Activated naive CD4-positive, alpha-beta T cell treated with anti-CD3 and anti-CD28 coated beads, Interleukin-2, amount 50 U/mL, for 24 hours (primary cell): ENCODE measurements at regions not wholly inside any gene's neighbourhood (a gene's known extent, or its start where the extent isn't known, plus 50 kb on each side); places are given as distances from the start of the nearest gene placed in this dataset.

ENCODE experiments used
- H3K27ac Mint-ChIP-seq: one replicate; pipeline ENCODE4 v1.8.0; 2021; ENCODE audit warnings: mild to moderate bottlenecking, mixed read lengths
- H3K27me3 Mint-ChIP-seq: one replicate; pipeline ENCODE4 v1.8.0; 2021; ENCODE audit warnings: mixed read lengths
- H3K36me3 Mint-ChIP-seq: one replicate; pipeline ENCODE4 v1.8.0; 2021; ENCODE audit warnings: mixed read lengths
- H3K4me1 Mint-ChIP-seq: one replicate; pipeline ENCODE4 v1.8.0; 2021; ENCODE audit warnings: mixed read lengths
- H3K4me3 Mint-ChIP-seq: one replicate; pipeline ENCODE4 v1.8.0; 2021; ENCODE audit warnings: mild to moderate bottlenecking, mixed read lengths
- H3K9me3 Mint-ChIP-seq: one replicate; pipeline ENCODE4 v1.8.0; 2021; ENCODE audit warnings: mixed read lengths

DNA sequence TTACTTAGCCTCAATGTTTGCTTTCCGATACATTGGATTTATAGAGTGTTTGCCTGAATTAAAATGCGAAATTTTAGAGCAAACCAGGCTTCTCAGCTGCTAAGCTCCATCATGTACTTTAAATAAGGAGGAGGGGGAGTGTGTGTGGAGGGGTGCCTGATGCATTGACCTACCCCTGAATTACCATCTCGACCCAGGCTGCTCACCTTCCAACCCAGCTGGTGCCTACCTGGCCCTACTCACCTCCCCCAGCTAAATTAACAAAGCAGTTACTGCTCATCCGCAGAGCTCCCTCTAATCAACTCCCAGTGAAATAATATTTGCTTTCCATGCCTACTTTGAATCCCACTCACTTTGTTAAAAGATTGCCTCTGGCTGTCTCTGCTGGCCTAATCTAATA is 544.5 kb downstream of the MAFB start:
- no peaks in the 10 kb centered on the region for H3K27me3 Mint-ChIP-seq
- no peaks in the 10 kb centered on the region for H3K36me3 Mint-ChIP-seq
- no peak overlapping the region for H3K4me3 Mint-ChIP-seq
- no peaks in the 10 kb centered on the region for H3K4me1 Mint-ChIP-seq
- H3K9me3 Mint-ChIP-seq, result peaks cover 7% of the 10 kb centered on the region
- H3K27ac Mint-ChIP-seq, result no peak overlapping the region

DNA sequence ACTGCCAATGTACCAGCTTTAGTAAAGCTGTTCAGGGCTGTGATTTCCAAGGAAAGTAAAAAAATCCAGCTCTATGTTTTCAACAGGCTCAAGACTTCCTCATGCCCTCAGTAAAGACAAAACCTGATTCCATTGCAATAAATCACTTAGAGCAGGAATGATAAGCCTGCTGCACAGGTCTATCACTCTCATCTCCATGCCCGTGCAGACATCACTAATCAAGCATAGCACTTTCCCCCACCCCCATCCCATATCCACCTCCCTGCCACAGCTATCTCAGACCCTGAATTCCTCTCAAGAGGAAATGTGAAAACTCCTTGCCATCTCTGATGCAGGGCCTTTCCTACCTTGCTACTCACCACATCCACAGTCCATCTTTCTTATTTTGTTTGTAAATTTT is 554.9 kb downstream of the MAFB start:
- Mint-ChIP-seq H3K9me3 (peaks cover 5% of the 10 kb centered on the region), H3K4me1 (no peaks in the 10 kb centered on the region), H3K36me3 (no peaks in the 10 kb centered on the region), H3K4me3 (no peak overlapping the region), H3K27ac (no peak overlapping the region), H3K27me3 (peaks cover 5% of the 10 kb centered on the region)

DNA sequence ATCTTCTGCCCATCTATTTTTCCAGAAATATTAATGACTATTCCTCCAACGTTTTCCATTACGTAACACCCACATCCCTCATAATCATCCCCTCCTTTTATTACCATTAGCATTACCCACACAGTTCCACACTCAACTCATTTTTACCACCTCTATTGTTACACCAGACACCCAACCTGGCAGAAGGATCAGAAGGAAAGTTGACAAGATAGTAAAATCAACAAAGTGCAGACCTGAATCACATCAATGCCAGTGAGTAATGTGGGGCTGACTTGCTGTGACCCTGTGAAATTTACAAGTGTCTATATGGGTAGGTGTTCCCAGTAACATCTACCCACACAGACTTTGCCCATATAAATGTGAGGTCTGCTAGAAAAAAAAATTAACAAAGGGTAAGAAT is 568.2 kb downstream of the MAFB start:
- H3K4me1 Mint-ChIP-seq, result no peaks in the 10 kb centered on the region
- peaks cover 4% of the 10 kb centered on the region for H3K9me3 Mint-ChIP-seq
- peaks cover 1% of the 10 kb centered on the region for H3K27me3 Mint-ChIP-seq
- H3K27ac Mint-ChIP-seq, result no peak overlapping the region
- H3K4me3 Mint-ChIP-seq, result no peak overlapping the region
- H3K36me3 Mint-ChIP-seq, result no peaks in the 10 kb centered on the region

DNA sequence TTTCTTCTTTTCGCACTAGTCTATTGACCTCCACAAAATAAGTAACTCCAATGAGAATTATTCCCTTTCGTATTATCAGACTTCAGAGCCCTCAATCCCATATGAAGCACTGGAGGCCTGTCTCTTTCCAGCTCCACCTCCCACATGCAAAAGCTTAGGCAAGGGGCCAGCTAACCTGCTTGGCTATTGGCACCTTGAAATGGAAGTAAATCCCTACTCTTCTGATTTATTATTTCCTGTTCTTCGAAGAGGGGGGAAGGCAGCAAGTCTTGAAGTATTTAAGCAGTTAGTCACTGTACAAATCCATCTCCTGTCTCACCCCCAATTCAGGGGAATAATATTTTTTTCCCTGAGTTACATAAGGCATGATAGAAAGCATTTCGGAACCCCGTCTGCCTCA is 577.8 kb downstream of the MAFB start:
- Mint-ChIP-seq H3K4me1 (no peaks in the 10 kb centered on the region), H3K36me3 (no peaks in the 10 kb centered on the region), H3K4me3 (no peak overlapping the region), H3K27me3 (peaks cover 1% of the 10 kb centered on the region), H3K9me3 (no peaks in the 10 kb centered on the region), H3K27ac (no peak overlapping the region)

DNA sequence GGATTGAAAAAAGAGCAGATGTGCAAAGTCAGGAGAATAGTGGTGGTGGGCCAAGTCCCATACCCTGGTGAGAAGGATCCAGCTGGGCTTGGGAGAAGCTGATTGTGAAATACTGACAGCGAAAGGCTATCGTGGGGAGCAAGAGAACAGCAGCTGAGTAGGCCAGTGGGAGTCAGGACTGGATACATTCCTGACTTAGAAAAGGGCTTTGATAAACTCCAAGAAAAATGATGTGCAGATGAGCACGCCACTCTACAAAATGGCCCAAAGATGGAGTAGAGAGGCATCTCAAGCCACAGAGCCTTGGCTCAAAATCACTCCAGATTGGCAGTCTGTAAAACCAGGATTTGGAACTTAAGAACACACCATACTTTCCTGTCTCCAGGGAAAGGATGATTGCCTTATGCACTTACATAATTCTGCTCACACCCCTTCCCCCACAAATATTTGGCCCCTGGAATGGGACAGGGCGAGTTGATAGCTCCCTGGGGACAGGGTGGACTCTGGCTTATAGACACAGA is 578.7 kb downstream of the MAFB start:
- Mint-ChIP-seq H3K4me3 (no peak overlapping the region), H3K27ac (no peak overlapping the region), H3K27me3 (peaks cover 2% of the 10 kb centered on the region), H3K36me3 (no peaks in the 10 kb centered on the region), H3K9me3 (no peaks in the 10 kb centered on the region), H3K4me1 (no peaks in the 10 kb centered on the region)

DNA sequence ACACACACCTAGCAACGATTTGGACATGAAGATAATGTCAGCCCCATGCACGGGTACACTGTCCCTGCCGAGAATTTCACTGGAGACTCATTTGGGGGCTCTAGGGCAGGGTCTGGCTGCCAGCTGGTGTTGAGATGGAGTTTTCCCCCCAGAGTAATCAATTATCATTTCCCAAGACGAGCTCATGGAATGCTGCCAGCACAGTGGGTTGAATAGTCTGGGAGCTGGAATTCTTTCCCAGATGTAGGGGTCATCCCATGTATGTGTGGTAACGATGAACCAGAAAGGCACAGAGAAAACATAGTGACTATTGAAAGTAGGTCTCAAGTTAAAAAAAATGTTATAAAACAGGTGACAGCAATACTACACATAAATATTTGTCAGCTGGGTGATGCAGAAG is 579.9 kb downstream of the MAFB start:
- no peaks in the 10 kb centered on the region for H3K9me3 Mint-ChIP-seq
- no peaks in the 10 kb centered on the region for H3K4me1 Mint-ChIP-seq
- no peak overlapping the region for H3K27ac Mint-ChIP-seq
- no peaks in the 10 kb centered on the region for H3K36me3 Mint-ChIP-seq
- peaks cover 3% of the 10 kb centered on the region for H3K27me3 Mint-ChIP-seq
- no peak overlapping the region for H3K4me3 Mint-ChIP-seq

DNA sequence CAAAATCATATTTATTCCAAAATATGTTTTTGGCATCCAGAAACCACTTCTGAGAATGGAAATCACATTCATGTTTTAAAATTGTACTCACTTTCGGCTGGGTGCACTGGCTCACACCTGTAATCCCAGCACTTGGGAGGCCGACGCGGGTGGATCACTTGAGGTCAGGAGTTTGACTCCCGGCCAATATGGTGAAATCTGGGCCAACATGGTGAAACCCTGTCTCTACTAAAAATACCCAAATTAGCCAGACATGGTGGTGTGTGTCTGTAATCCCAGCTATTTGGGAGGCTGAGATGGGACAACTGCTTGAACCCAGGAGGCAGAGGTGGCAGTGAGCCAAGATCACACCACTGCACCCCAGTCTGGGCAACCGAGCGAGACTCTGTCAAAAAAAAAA is 580.7 kb downstream of the MAFB start:
- Mint-ChIP-seq H3K4me3 (no peak overlapping the region), H3K27me3 (peaks cover 3% of the 10 kb centered on the region), H3K9me3 (no peaks in the 10 kb centered on the region), H3K36me3 (no peaks in the 10 kb centered on the region), H3K27ac (no peak overlapping the region), H3K4me1 (no peaks in the 10 kb centered on the region)

DNA sequence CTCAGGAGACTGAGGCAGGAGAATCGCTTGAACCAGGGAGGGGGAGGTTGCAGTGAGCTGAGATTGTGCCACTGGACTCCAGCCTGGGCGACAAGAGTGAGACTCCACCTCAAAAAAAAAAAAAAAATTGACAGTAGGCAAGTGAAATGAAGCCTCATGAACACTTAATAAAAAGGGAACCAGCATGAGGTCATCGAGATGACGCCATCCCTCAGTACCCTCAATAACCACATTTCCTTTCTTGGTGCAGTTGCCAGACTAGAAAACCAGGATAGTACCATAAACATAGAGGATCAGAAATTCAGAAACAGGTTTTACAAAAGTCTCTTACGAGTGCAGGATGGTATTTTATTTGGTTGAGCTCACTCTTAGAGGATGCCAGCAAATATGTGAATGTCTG is 584.1 kb downstream of the MAFB start:
- H3K36me3 Mint-ChIP-seq, result no peaks in the 10 kb centered on the region
- H3K4me1 Mint-ChIP-seq, result no peaks in the 10 kb centered on the region
- no peaks in the 10 kb centered on the region for H3K9me3 Mint-ChIP-seq
- no peak overlapping the region for H3K27ac Mint-ChIP-seq
- peaks cover 3% of the 10 kb centered on the region for H3K27me3 Mint-ChIP-seq
- no peak overlapping the region for H3K4me3 Mint-ChIP-seq

DNA sequence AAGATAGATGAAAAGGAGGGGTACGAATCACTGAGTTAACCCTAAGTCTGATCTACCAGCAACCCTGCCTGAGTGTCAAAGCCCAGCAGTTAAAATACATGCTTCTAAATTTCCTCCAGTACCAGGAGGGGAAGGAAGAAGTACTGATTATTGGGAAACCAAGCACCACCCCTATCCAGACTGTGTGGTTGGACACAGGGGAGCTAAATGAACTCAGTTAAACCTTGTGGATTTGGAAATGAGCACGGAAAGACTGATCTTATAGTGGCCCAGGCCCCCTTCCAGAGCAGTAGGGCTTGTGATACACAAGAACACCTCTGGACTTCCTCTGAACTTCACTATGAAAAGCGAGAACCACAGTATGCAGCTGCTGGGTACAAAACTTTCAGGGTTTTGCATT is 585.6 kb downstream of the MAFB start:
- Mint-ChIP-seq H3K27ac (no peak overlapping the region), H3K27me3 (peaks cover 3% of the 10 kb centered on the region), H3K4me3 (no peak overlapping the region), H3K36me3 (no peaks in the 10 kb centered on the region), H3K4me1 (no peaks in the 10 kb centered on the region), H3K9me3 (no peaks in the 10 kb centered on the region)

DNA sequence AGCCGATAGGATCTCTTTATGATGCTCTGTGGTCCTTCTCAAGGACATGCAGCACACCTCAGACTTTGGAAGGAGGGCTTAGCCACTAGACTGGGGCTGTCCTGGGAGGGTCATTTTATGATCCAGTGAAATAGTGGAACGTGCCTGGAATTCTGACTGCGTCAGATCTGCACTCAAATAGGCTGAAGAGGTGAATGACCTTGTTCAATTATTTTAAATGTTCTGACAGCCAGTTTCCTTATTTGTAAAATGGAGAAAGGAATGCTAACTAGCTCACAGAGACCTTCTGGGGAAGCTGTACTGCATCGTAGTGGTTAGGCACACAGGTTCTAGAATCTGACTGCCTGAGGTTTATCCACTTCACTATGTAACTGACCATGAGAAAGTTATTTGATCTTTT is 587.5 kb downstream of the MAFB start:
- no peaks in the 10 kb centered on the region for H3K36me3 Mint-ChIP-seq
- H3K9me3 Mint-ChIP-seq, result no peaks in the 10 kb centered on the region
- no peaks in the 10 kb centered on the region for H3K4me1 Mint-ChIP-seq
- H3K27ac Mint-ChIP-seq, result no peak overlapping the region
- H3K27me3 Mint-ChIP-seq, result peaks cover 3% of the 10 kb centered on the region
- H3K4me3 Mint-ChIP-seq, result no peak overlapping the region

DNA sequence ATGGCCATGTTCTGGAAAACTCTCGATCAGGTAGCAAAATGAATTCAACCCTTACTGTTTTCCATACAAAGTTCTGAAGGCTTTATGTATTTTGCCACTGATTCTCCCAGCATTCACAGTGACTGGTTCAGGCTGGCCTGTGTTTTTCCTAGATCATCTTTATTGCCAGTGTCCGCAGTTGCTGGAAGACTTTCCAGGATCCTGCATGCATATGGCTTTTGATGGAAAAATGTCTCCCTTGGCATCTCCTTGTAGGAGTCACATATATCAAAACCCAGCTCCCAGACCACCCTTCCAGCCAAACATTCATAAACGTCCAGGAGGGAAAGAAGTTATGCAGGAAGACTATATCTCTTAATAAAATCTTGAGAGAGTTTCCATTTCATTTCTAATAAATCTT is 588.8 kb downstream of the MAFB start:
- Mint-ChIP-seq H3K27me3 (peaks cover 2% of the 10 kb centered on the region), H3K4me1 (no peaks in the 10 kb centered on the region), H3K36me3 (no peaks in the 10 kb centered on the region), H3K9me3 (no peaks in the 10 kb centered on the region), H3K4me3 (no peak overlapping the region), H3K27ac (no peak overlapping the region)

DNA sequence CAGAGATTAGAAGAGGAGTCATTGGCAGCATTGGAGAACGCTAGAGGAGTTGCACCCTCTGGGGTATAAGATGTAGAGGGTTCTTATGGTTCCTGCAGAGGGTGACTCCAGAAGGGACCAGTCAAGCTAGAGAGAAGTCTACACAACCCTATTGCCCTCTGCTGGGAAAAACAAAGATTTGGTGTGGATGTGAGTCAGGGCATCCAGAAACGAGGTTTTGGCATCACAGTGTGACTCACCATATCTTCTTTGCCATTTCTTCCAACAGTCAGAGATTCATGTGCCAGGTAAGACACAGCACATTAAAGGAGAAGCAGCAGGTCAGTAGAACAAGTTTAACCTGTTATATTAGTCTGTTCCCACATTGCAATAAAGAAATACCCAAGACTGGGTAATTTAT is 598.8 kb downstream of the MAFB start:
- no peaks in the 10 kb centered on the region for H3K27me3 Mint-ChIP-seq
- H3K36me3 Mint-ChIP-seq, result no peaks in the 10 kb centered on the region
- H3K4me3 Mint-ChIP-seq, result no peak overlapping the region
- no peaks in the 10 kb centered on the region for H3K9me3 Mint-ChIP-seq
- no peaks in the 10 kb centered on the region for H3K4me1 Mint-ChIP-seq
- no peak overlapping the region for H3K27ac Mint-ChIP-seq

DNA sequence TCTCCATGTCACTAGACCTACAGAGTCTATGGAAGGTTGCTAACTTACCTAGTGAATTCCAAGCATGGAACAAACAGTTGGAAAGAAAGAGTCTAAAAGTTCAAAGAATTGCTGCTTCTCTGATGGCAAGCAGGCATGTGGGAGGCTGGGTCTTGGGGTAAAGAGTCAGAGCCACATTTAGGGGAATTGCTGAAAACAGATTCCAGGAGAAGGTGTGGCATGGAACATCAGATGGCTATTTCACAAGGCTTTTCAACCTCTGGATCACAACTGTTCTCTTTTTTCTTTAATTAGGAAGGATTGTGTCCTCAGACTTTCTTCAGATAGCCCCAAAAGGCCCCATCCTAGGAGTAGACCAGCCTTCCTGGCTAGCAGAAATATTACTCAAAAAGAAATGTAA is 601.5 kb downstream of the MAFB start:
- Mint-ChIP-seq H3K27me3 (peaks cover under 1% of the 10 kb centered on the region), H3K27ac (no peak overlapping the region)

DNA sequence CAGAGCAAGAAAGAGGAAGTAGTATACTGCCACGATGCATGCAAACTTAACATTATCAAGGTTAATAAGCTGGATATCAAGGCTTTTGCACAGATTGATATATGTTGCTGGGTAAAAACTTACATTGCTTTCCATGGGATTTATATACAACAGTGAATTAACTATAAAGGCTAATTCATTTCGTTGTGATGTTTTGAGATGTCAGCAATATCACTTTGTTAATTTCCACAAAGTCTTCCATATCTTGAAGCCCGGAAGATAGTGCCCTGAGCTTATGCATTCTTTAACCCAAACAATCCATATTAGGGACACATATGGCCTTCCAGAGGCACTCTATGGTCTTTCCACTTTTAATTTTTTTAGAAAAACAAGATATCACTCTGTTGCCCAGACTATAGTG is 603.5 kb downstream of the MAFB start:
- Mint-ChIP-seq H3K4me1 (no peaks in the 10 kb centered on the region), H3K36me3 (no peaks in the 10 kb centered on the region), H3K4me3 (no peak overlapping the region)

More for the DNA sequence above, 601.5 kb downstream of the MAFB start:
- H3K9me3 Mint-ChIP-seq, result no peaks in the 10 kb centered on the region
- no peaks in the 10 kb centered on the region for H3K4me1 Mint-ChIP-seq
- no peak overlapping the region for H3K4me3 Mint-ChIP-seq
- no peaks in the 10 kb centered on the region for H3K36me3 Mint-ChIP-seq

DNA sequence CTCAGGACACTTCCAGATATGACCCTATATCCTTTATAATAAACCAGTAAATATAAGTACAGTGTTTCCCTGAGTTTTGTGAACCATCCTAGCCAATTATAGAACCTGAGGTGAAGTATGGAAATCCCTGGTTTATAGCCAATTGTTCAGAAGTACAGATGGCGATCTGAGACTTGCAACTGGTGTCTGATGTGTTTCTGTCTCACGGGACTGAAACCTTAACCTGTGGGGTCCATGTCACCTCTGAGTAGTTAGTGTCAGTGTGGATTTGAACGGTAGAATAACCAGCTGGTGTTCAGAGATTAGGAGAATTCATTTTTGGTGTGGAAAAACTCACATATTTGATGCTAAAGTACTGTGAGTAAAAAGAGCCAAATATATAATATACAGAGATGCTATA is 606.6 kb downstream of the MAFB start:
- Mint-ChIP-seq H3K9me3 (no peaks in the 10 kb centered on the region), H3K4me1 (no peaks in the 10 kb centered on the region)

More for the DNA sequence above, 603.5 kb downstream of the MAFB start:
- Mint-ChIP-seq H3K27ac (no peak overlapping the region), H3K9me3 (no peaks in the 10 kb centered on the region), H3K27me3 (peaks cover 2% of the 10 kb centered on the region)

DNA sequence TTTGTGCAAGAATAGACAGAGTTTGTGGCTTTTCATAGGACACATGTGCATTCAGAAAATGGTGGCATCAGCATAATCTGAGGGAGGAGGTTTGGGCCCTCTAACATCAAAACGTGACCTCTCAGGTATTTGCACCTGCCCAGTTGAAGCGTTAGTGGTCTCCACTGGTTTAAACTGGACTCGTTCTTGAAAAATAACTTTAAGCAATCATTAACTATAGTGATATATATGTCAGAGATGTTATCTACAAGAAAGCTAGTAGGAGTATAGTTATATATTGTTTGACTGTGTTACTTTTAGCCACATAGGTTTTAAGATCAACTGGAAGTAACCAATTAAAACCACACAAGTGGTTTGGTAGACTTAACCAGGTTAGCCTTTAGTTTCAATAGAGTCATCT is 607.4 kb downstream of the MAFB start:
- Mint-ChIP-seq H3K4me3 (no peak overlapping the region), H3K9me3 (no peaks in the 10 kb centered on the region), H3K36me3 (no peaks in the 10 kb centered on the region), H3K4me1 (no peaks in the 10 kb centered on the region), H3K27ac (no peak overlapping the region), H3K27me3 (peaks cover 4% of the 10 kb centered on the region)

More for the DNA sequence above, 606.6 kb downstream of the MAFB start:
- H3K27ac Mint-ChIP-seq, result no peak overlapping the region
- no peak overlapping the region for H3K4me3 Mint-ChIP-seq
- no peaks in the 10 kb centered on the region for H3K36me3 Mint-ChIP-seq
- H3K27me3 Mint-ChIP-seq, result peaks cover 4% of the 10 kb centered on the region

DNA sequence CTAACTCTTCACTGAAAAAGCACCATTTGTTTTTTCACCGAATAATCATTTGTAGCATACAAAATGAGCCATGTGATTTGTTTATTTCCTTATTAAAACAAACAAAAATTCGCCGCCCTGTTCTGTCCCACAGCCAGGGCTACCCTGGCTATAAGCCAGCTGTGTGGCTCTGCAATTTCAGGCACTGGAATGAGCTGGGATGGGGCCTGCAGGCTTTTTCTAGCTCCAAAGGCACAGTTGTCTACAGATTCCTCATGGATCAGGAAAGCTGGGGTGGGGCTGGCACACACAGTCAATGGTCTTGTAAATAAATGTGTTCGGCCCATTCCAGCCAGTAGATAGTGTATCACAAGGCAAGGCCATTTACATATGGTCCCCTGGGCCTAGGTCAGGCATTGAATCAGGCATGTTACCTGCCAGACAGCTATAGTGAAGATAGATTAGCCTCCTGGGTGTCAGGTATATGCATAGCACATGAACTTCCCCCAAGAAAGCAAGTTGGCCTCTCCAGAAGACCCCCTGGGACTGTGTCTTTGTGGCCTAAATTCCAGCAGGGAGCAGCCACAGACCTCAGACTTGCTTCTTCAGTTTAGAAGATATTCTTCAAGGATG is 608.9 kb downstream of the MAFB start:
- H3K4me3 Mint-ChIP-seq, result no peak overlapping the region
- peaks cover 4% of the 10 kb centered on the region for H3K27me3 Mint-ChIP-seq
- no peaks in the 10 kb centered on the region for H3K9me3 Mint-ChIP-seq
- H3K36me3 Mint-ChIP-seq, result no peaks in the 10 kb centered on the region
- H3K4me1 Mint-ChIP-seq, result no peaks in the 10 kb centered on the region
- no peak overlapping the region for H3K27ac Mint-ChIP-seq
